ENCODE measurements at regions not wholly inside any gene's neighbourhood (a gene's known extent, or its start where the extent isn't known, plus 50 kb on each side); places are given as distances from the start of the nearest gene placed in this dataset.

GRCh38 chr10:36683421-36683820, 442.0 kb upstream of the ANKRD30A start:
- ATAC-seq (no peak), DNase-seq (no peak)
- WGBS, 2 donors = 40 to 49% methylated on average over 2 of the region's 2 CpGs
- no peak for TF ChIP-seq CTCF (IDR thresholded peaks at IDR 0.05)
- no peak for TF ChIP-seq POLR2A (IDR thresholded peaks at IDR 0.05)
- intact Hi-C loops (cut with DNase I) = no loop called here
- no peaks in the 10 kb centered on the region for H3K4me1 ChIP-seq
- no peak overlapping the region for H3K4me3 ChIP-seq
- H3K27ac ChIP-seq = no peak overlapping the region
- no peaks in the 10 kb centered on the region for H3K36me3 ChIP-seq (replicated peaks in 1 of 2; ENCODE audit: insufficient read depth in 1 of 2, low read depth in 2 of 2)
- no peaks in the 10 kb centered on the region for H3K27me3 ChIP-seq
- H3K9me3 ChIP-seq = no peaks in the 10 kb centered on the region

GRCh38 chr10:36681751-36682632, 443.4 kb upstream of the ANKRD30A start:
- H3K9me3 ChIP-seq = no peaks in the 10 kb centered on the region
- WGBS, 2 donors = 31 to 32% methylated on average over 4 of the region's 4 CpGs
- H3K36me3 ChIP-seq (replicated peaks in 1 of 2; ENCODE audit: insufficient read depth in 1 of 2, low read depth in 2 of 2) = no peaks in the 10 kb centered on the region
- DNase-seq (no peak), ATAC-seq (no peak)
- no peaks in the 10 kb centered on the region for H3K27me3 ChIP-seq
- no peak for TF ChIP-seq CTCF (IDR thresholded peaks at IDR 0.05)
- TF ChIP-seq POLR2A (IDR thresholded peaks at IDR 0.05) = no peak
- no peaks in the 10 kb centered on the region for H3K4me1 ChIP-seq
- intact Hi-C loops (cut with DNase I) = no loop called here
- no peak overlapping the region for H3K27ac ChIP-seq
- H3K4me3 ChIP-seq = no peak overlapping the region

- intact Hi-C loops (cut with DNase I) = no loop called here
- H3K4me1 ChIP-seq = no peaks in the 10 kb centered on the region
- no peak overlapping the region for H3K27ac ChIP-seq
- no peaks in the 10 kb centered on the region for H3K27me3 ChIP-seq
- ATAC-seq (no peak), DNase-seq (no peak)
- H3K4me3 ChIP-seq = no peak overlapping the region
- WGBS, 2 donors = 73 to 87% methylated on average over 9 of the region's 9 CpGs
- TF ChIP-seq POLR2A (IDR thresholded peaks at IDR 0.05) = no peak
- TF ChIP-seq CTCF (IDR thresholded peaks at IDR 0.05) = no peak
- no peaks in the 10 kb centered on the region for H3K36me3 ChIP-seq (replicated peaks in 1 of 2; ENCODE audit: insufficient read depth in 1 of 2, low read depth in 2 of 2)
- H3K9me3 ChIP-seq = no peaks in the 10 kb centered on the region
These were observed 445.8 kb upstream of the ANKRD30A start for GRCh38 chr10:36679554-36679953.

GRCh38 chr10:36677431-36677768, 448.0 kb upstream of the ANKRD30A start:
- 58 to 65% methylated on average over 2 of the region's 2 CpGs for WGBS, 2 donors
- TF ChIP-seq CTCF (IDR thresholded peaks at IDR 0.05) (no peak), POLR2A (IDR thresholded peaks at IDR 0.05) (no peak)
- no peaks in the 10 kb centered on the region for H3K4me1 ChIP-seq
- H3K27ac ChIP-seq = no peak overlapping the region
- H3K27me3 ChIP-seq = no peaks in the 10 kb centered on the region
- intact Hi-C loops (cut with DNase I) = no loop called here
- ATAC-seq = no peak
- H3K4me3 ChIP-seq = no peak overlapping the region
- H3K9me3 ChIP-seq = no peaks in the 10 kb centered on the region
- H3K36me3 ChIP-seq (replicated peaks in 1 of 2; ENCODE audit: insufficient read depth in 1 of 2, low read depth in 2 of 2) = no peaks in the 10 kb centered on the region
- DNase-seq = peak in 1 of 4 donors; percentile 3
